Putamen (tissue), 1 donor: ENCODE measurements at regions not wholly inside any gene's neighbourhood (a gene's known extent, or its start where the extent isn't known, plus 50 kb on each side); places are given as distances from the start of the nearest gene placed in this dataset.

ENCODE experiments used
- DNase-seq: peaks from one replicate; pipeline ENCODE4 v3.0.0-alpha.2; 2016; ENCODE audit warnings: low spot score

GRCh38 chr11:122523846-122524805 is 131.4 kb upstream of the UBASH3B start:
- peak; percentile 18 for DNase-seq

- no peak for DNase-seq
These were observed 133.9 kb upstream of the UBASH3B start for GRCh38 chr11:122521626-122522025.

GRCh38 chr11:122517403-122518379 is 137.8 kb upstream of the UBASH3B start:
- no peak for DNase-seq

GRCh38 chr11:122516686-122517085 is 138.8 kb upstream of the UBASH3B start:
- DNase-seq: no peak

DNA sequence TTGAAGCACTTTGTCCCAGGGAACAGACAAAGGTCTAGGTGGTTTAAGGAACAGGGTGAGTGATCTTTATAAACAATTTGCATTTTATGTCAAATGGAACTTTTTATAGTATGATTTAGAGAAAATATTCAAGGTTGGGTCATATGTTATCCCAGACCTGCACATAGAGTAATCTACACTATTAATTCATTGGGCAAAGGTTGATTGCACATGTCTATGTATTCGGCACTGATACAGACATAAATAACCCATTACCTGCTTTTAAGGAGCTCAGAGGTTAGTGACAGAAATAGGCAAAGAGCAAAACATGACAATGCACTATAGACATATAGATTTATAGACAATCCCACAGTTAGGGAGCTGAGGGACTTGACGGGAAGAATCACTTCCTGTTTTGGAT is 141.5 kb upstream of the UBASH3B start:
- DNase-seq: no peak

DNA sequence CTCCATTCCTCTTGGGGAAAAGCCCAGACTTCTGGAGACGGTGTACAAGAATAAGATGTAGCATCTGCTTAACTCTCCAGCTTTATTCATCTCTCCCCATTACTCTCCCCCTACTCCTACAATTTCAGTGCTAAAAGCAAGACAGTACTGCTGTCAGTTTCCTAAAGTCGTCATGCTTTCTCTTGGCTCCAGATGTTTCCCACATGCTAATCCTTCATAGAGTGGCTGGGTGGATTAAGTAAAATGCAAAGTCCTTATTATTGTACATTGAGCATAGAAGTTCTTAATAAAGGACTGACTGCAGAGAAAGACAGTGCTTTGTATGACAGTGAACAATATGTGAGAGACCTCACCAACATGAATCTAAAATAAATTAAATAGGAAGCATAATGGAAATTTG is 142.2 kb upstream of the UBASH3B start:
- no peak for DNase-seq

DNA sequence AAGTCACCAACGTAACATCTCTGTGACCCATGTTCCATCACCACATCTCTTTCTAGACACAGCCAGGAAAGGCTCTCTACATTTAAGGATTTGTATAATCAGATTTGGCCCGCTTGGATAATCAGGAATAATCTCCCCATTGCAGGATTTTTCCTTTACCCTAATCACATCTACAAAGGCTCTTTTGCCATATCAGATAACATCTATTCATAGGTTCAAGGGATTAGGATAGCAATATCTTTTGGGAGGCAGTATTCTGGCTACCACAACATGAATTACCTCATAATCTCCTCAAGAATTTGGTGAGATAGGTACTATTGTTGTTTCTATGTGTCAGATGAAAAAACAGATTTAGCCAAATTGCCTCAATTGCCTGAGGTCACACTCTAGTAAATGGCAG is 142.8 kb upstream of the UBASH3B start:
- DNase-seq: no peak

GRCh38 chr11:122509899-122510298 is 145.6 kb upstream of the UBASH3B start:
- DNase-seq: no peak

DNA sequence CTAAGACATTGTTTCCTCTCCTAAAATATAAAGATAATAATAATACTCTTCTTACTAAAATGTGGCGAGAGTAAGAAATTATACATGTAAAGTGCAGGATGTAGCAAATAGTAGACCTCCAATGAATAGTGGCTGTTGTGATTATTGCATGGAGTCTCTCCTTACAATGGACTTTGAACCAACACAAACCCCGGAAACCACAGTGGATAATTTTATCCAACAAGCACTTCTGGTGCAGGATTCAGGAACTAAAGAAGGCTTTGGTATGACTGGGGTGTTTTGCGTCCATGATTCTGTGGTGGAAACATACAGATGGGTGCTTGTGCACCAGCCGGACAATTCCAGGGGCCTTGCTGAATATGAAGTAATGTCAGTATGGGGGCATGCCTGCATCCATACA is 146.4 kb upstream of the UBASH3B start:
- no peak for DNase-seq

- peak; percentile 85 for DNase-seq
These were observed 150.1 kb upstream of the UBASH3B start for GRCh38 chr11:122505304-122506006.

DNA sequence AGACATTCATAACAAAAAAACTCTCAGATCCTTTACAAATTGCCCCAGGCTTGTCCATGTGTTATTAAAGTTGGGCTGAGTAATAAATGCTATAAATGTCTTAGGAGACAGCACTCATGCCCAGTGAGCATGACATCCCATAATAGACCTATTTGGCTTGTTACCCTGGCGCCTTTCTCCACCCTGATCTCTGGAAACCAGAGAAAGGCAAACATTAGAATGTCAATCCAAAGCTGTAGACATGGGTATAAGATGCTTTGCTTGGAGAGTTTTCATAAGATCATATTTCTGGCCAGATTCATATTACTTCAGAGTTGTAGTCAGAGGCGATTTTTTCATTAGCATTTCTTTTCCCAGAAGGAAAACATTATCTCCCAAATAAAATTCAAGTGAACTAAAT is 161.3 kb upstream of the UBASH3B start:
- no peak for DNase-seq

GRCh38 chr11:122491509-122491908 is 164.0 kb upstream of the UBASH3B start:
- DNase-seq: no peak

GRCh38 chr11:122488892-122489706 is 166.4 kb upstream of the UBASH3B start:
- DNase-seq: no peak

GRCh38 chr11:122487669-122488068 is 167.9 kb upstream of the UBASH3B start:
- no peak for DNase-seq

- DNase-seq: no peak
These were observed 168.6 kb upstream of the UBASH3B start for GRCh38 chr11:122486793-122487495.

- DNase-seq: no peak
These were observed 176.5 kb upstream of the UBASH3B start for GRCh38 chr11:122478986-122479385.

DNA sequence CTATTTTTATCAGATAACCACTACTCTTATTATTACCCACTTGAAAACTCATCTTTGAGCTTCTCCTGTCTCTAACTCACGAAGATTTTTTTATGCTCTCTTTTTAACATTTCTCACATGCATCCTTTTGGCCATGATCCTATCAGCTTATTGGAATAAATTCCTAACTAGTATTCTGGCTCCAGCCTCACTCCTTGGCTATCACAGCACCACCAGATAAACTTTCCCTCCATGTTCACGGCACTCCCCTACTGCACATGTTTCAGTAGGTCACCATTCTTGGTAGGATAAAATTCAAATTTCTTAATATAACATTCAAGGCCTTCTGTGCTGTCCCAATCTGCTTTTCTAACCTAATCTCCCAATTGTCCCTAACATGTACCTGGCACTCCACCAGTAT is 186.6 kb upstream of the UBASH3B start:
- no peak for DNase-seq

DNA sequence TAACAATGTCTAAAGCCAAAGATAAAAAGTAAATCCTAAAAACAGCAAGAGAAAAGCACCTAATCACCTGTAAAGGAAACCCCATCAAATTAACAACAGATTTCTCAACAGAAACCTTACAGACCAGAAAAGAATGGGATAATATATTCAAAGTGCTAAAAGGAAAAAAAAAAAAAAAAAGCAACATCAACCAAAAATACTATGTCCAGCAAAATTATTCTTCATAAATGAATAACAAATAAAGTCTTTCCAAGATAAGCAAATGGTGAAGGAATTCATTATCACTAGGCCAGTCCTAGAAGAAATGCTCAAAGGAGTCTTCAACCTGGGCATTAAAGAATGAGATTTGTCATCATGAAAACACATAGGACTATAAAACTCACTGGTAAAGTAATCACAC is 192.0 kb upstream of the UBASH3B start:
- no peak for DNase-seq

- DNase-seq: no peak
These were observed 196.5 kb upstream of the UBASH3B start for GRCh38 chr11:122459064-122459463.

DNA sequence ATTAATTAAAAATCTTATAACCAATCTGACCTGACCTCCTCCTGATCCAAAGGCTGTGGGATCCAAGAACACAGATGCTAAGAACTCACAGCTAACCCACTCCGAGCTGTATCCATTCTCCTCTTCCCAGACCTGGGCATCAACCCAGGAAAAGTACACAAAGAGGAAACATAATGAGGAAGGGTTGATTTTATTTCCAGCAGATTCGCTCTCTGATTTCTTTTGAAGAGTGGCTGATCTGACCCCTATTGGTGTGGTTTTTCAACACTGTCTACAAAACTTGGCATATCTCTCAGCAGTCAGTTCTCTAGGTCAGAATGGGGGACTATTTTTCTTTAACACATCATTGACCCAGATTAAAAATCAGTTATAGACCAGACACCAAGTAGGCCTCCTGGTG is 201.9 kb upstream of the UBASH3B start:
- DNase-seq: peak; percentile 68

DNA sequence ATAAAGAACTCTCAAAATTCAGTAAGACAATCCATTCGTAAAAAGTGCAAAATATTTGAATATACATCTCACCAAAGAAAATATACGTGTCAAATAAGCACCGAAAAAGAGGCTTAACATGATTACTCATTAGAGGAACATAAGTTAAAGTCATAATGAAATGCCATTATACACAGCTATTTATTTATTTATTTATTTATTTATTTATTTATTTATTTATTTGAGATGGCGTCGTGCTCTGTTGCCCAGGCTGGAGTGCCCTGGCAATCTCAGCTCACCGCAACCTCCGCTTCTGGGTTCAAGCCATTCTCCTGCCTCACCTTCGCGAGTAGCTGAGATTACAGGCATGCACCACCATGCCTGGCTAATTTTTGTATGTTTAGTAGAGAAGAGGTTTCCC is 203.6 kb upstream of the UBASH3B start:
- no peak for DNase-seq
